B cell (primary cell): ENCODE measurements at regions not wholly inside any gene's neighbourhood (a gene's known extent, or its start where the extent isn't known, plus 50 kb on each side); places are given as distances from the start of the nearest gene placed in this dataset.

Experiments
- CTCF ChIP-seq: fragments of 200-600 bp; IDR thresholded peaks from one replicate; pipeline ENCODE4 v1.8.0; 2022; ENCODE audit warnings: antibody characterized with exemption, mild to moderate bottlenecking
- EZH2 ChIP-seq: IDR thresholded peaks from 2 replicates; pipeline ENCODE4 v1.6.1; 2012; ENCODE audit warnings: borderline replicate concordance, low read depth, mild to moderate bottlenecking, moderate library complexity, low read length; ENCODE audit not compliant: insufficient read depth, poor library complexity, severe bottlenecking

GRCh38 chr18:47413327-47413726, 161.9 kb upstream of the SKOR2 start:
- TF ChIP-seq CTCF (no peak), EZH2 (no peak)
